Spleen (tissue), 7 donors: ENCODE measurements at regions not wholly inside any gene's neighbourhood (a gene's known extent, or its start where the extent isn't known, plus 50 kb on each side); places are given as distances from the start of the nearest gene placed in this dataset.

Experiments
- POLR2A ChIP-seq, 3 donors: fragments of 450-650 bp; IDR thresholded peaks; one replicate each; pipeline ENCODE4 v1.5.1; 2017; ENCODE audit warnings: antibody characterized with exemption in 3 of 3, mild to moderate bottlenecking in 1 of 3
- TF ChIP-seq, protein P1 (sequence below), 11 experiments: fragments of 200-600 bp in 7 of 11; fragments of 450-650 bp in 4 of 11; sonication (generic) in 4 of 11; IDR thresholded peaks in 8 of 11; conservative IDR thresholded peaks in 3 of 11; 1 replicate in 7 of 11; 2 replicates in 4 of 11; pipeline versions ENCODE4 v1.4.0 to v1.8.0; 2016 to 2021; ENCODE audit warnings: antibody characterized with exemption in 11 of 11, inconsistent platforms in 4 of 11, mild to moderate bottlenecking in 1 of 11
- donor health status: DM: no; HTN: no; CAD: no; lungs with moderate emphysema.
- donor health status: DM: no; HTN: no; CAD: no.
- donor health status: DM: no; HTN: no; CAD: no.

DNA sequence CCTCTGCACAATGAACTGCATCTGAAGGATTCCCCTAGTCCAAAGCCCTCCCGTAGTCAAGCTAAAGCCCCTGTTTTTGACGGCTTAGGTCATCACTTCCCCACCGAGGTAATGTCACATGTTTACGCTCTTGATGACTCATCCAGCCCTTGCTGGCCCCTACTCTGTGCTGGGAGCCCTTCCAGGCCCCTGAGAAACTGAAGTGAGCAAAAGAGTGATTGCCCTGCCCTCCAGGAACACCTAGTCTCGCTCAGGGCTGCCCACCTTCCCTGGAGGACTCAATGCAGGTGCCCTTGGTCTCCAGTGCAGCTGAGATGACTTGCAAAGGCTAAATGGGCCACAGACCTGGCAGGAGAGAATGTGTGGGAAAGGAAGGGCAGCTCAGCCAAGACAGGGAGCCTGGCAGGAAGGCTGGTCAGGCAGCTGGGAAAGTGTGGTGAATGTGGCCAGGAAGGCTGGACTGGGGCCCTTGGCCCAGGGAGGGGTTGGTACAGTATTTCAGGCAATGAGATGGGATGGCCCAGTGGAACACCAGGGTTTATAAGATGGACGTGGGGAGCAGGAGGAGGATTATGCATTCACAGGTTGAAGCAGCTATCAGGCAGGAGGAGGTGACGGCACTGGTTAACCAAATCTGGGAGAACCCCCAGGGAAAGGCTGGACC lies 345.6 kb downstream of the NPHP4 start:
- TF ChIP-seq, protein P1, sequence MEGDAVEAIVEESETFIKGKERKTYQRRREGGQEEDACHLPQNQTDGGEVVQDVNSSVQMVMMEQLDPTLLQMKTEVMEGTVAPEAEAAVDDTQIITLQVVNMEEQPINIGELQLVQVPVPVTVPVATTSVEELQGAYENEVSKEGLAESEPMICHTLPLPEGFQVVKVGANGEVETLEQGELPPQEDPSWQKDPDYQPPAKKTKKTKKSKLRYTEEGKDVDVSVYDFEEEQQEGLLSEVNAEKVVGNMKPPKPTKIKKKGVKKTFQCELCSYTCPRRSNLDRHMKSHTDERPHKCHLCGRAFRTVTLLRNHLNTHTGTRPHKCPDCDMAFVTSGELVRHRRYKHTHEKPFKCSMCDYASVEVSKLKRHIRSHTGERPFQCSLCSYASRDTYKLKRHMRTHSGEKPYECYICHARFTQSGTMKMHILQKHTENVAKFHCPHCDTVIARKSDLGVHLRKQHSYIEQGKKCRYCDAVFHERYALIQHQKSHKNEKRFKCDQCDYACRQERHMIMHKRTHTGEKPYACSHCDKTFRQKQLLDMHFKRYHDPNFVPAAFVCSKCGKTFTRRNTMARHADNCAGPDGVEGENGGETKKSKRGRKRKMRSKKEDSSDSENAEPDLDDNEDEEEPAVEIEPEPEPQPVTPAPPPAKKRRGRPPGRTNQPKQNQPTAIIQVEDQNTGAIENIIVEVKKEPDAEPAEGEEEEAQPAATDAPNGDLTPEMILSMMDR (IDR thresholded peaks at IDR 0.05 in 8 of 11, conservative IDR thresholded peaks at IDR 0.05 in 3 of 11), result no peak
- no peak for TF ChIP-seq POLR2A (IDR thresholded peaks at IDR 0.05)
